HuH-7 (cell line): ENCODE measurements at regions not wholly inside any gene's neighbourhood (a gene's known extent, or its start where the extent isn't known, plus 50 kb on each side); places are given as distances from the start of the nearest gene placed in this dataset.

Source experiments
- DNase-seq: peaks from one replicate; pipeline ENCODE4 v3.0.0; 2011; ENCODE audit warnings: low spot score

- DNase-seq: no peak
Measured at GRCh38 chr14:27386391-27386790, 788.6 kb upstream of the NOVA1 start.

GRCh38 chr14:27387463-27387862, 789.6 kb upstream of the NOVA1 start:
- no peak for DNase-seq

- no peak for DNase-seq
Measured at GRCh38 chr14:27389402-27389801, 791.6 kb upstream of the NOVA1 start.

GRCh38 chr14:27390155-27390554, 792.3 kb upstream of the NOVA1 start:
- no peak for DNase-seq

- DNase-seq: no peak
Measured at GRCh38 chr14:27391331-27391730, 793.5 kb upstream of the NOVA1 start.

- no peak for DNase-seq
Measured at GRCh38 chr14:27392153-27392552, 794.3 kb upstream of the NOVA1 start.

- DNase-seq: no peak
Measured at GRCh38 chr14:27409944-27410343, 812.1 kb upstream of the NOVA1 start.

- DNase-seq: no peak
Measured at GRCh38 chr14:27410981-27411380, 813.1 kb upstream of the NOVA1 start.

GRCh38 chr14:27427796-27428195, 830.0 kb upstream of the NOVA1 start:
- DNase-seq: no peak

- DNase-seq: no peak
Measured at GRCh38 chr14:27435923-27436670, 838.3 kb upstream of the NOVA1 start.

- DNase-seq: no peak
Measured at GRCh38 chr14:27484633-27485032, 886.8 kb upstream of the NOVA1 start.

GRCh38 chr14:27485193-27485592, 887.4 kb upstream of the NOVA1 start:
- DNase-seq: no peak

- no peak for DNase-seq
Measured at GRCh38 chr14:27506272-27506671, 908.4 kb upstream of the NOVA1 start.

GRCh38 chr14:27528328-27528727, 930.5 kb upstream of the NOVA1 start:
- peak; percentile 30 for DNase-seq

GRCh38 chr14:27536748-27537147, 938.9 kb upstream of the NOVA1 start:
- DNase-seq: no peak

- DNase-seq: no peak
Measured at GRCh38 chr14:27546111-27546510, 948.3 kb upstream of the NOVA1 start.

- DNase-seq: no peak
Measured at GRCh38 chr14:27553790-27554189, 956.0 kb upstream of the NOVA1 start.

- DNase-seq: no peak
Measured at GRCh38 chr14:27557445-27557844, 959.6 kb upstream of the NOVA1 start.

- DNase-seq: no peak
Measured at GRCh38 chr14:27559848-27560247, 962.0 kb upstream of the NOVA1 start.

GRCh38 chr14:27566843-27567382, 969.1 kb upstream of the NOVA1 start:
- no peak for DNase-seq

GRCh38 chr14:27573018-27573417, 975.2 kb upstream of the NOVA1 start:
- DNase-seq: no peak

- DNase-seq: no peak
Measured at GRCh38 chr14:27587103-27587502, 989.3 kb upstream of the NOVA1 start.

GRCh38 chr14:27605282-27605681, 1007.4 kb upstream of the NOVA1 start:
- no peak for DNase-seq

GRCh38 chr14:27608377-27608776, 1010.5 kb upstream of the NOVA1 start:
- peak; percentile 1 for DNase-seq
